ENCODE measurements at regions not wholly inside any gene's neighbourhood (a gene's known extent, or its start where the extent isn't known, plus 50 kb on each side); places are given as distances from the start of the nearest gene placed in this dataset.

DNA sequence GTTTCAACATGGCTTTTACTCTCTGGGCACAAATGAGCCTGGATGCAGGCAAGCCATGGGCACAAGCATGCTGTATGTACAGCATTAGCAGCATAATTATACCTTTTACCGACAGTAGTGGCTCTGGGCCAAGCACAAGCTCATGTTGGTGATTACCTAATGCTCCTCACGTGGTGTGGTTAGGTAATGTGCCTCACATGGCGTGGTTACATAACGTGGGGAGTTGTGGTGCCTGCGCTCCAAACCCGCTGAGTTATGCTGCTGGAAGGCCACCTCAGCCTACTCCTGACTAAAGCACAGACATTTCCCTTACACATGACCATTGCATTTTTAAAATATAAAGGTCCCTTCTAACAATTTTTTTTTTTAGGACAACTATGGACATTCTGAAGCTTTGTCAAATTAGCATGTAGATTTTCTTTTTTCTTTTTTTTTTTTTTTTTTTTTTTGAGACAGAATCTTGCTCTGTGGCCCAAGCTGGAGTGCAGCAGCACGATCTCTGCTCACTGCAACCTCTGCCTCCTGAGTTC, 794.0 kb downstream of the EFNA5 start:
- DNase-seq (ENCODE audit: low read depth), result no peak
- TF ChIP-seq, protein P1, sequence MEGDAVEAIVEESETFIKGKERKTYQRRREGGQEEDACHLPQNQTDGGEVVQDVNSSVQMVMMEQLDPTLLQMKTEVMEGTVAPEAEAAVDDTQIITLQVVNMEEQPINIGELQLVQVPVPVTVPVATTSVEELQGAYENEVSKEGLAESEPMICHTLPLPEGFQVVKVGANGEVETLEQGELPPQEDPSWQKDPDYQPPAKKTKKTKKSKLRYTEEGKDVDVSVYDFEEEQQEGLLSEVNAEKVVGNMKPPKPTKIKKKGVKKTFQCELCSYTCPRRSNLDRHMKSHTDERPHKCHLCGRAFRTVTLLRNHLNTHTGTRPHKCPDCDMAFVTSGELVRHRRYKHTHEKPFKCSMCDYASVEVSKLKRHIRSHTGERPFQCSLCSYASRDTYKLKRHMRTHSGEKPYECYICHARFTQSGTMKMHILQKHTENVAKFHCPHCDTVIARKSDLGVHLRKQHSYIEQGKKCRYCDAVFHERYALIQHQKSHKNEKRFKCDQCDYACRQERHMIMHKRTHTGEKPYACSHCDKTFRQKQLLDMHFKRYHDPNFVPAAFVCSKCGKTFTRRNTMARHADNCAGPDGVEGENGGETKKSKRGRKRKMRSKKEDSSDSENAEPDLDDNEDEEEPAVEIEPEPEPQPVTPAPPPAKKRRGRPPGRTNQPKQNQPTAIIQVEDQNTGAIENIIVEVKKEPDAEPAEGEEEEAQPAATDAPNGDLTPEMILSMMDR (IDR thresholded peaks at IDR 0.05; ENCODE audit: low read depth, low read length, missing control alignments), result no peak
- H3K4me3 ChIP-seq (ENCODE audit: low read depth, low read length), result no peak overlapping the region

GRCh38 chr5:106876298-106876622, 794.5 kb downstream of the EFNA5 start:
- no peak for DNase-seq (ENCODE audit: low read depth)
- TF ChIP-seq, protein P1 (IDR thresholded peaks at IDR 0.05; ENCODE audit: low read depth, low read length, missing control alignments), result no peak
- H3K4me3 ChIP-seq (ENCODE audit: low read depth, low read length), result no peak overlapping the region

- DNase-seq (ENCODE audit: low read depth), result peak; percentile 26
- TF ChIP-seq, protein P1 (IDR thresholded peaks at IDR 0.05; ENCODE audit: low read depth, low read length, missing control alignments), result peak; percentile 67
Observed at GRCh38 chr5:106875591-106876297, 795.0 kb downstream of the EFNA5 start.

DNA sequence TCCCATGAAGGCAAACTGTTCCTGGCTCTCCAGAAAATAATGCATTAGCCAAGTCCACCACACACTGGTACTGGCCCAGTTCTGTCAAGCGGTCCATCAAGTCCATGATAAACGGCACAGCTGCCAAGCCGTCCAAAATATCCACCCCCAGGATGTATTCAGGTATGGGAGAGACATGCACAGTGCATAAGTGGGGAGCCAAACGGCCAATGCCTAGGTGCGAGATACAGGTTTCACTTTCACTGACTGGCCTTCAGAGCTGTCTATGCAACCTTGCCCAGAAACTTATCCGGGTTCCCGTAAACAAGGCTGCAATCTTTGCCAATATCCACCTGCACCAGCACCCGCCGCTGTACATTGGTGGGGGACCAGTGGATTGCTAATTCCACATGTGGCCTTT, 795.8 kb downstream of the EFNA5 start:
- TF ChIP-seq, protein P1 (IDR thresholded peaks at IDR 0.05; ENCODE audit: low read depth, low read length, missing control alignments), result no peak
- DNase-seq (ENCODE audit: low read depth), result no peak
- H3K4me3 ChIP-seq (ENCODE audit: low read depth, low read length), result no peak overlapping the region

More at GRCh38 chr5:106875591-106876297, 795.0 kb downstream of the EFNA5 start:
- H3K4me3 ChIP-seq (ENCODE audit: low read depth, low read length), result no peak overlapping the region

DNA sequence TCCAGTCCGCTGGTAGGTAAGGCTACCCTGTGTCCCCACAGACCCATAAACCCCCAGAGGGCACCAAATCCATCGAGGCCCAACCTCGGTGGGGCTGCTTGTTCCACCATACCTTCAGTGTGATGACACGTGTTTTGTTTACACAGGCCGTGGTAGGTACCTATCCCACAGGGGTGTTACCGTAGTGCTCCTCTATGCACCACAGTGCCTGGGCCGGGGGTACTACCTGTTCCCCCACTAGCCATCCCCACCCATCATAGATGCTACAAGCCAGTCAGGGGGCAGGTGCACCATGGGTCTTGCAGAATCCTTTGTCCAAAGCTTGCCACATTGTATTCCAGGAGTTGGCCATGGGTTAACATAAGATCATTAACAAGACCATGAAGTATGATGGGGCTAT, 796.2 kb downstream of the EFNA5 start:
- no peak overlapping the region for H3K4me3 ChIP-seq (ENCODE audit: low read depth, low read length)
- no peak for DNase-seq (ENCODE audit: low read depth)
- TF ChIP-seq, protein P1 (IDR thresholded peaks at IDR 0.05; ENCODE audit: low read depth, low read length, missing control alignments), result no peak

DNA sequence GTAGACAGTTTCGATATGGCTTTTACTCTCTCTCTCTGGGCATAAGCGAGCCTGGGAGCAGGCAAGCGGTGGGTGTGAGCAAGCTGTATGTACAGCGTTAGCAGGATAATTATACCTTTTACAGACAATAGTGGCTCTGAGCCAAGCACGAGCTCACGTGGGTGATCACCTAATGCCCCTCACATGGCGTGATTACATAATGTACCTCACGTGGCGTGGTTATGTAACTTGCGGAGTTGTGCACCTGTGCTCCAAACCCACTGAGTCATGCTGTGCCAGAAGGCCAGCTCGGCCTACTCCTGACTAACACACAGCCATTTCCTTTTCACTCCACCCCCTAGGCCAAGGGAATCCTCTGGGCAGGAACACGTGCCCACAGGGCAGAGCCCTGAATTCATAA, 797.2 kb downstream of the EFNA5 start:
- no peak overlapping the region for H3K4me3 ChIP-seq (ENCODE audit: low read depth, low read length)
- DNase-seq (ENCODE audit: low read depth), result no peak
- TF ChIP-seq, protein P1 (IDR thresholded peaks at IDR 0.05; ENCODE audit: low read depth, low read length, missing control alignments), result no peak

DNA sequence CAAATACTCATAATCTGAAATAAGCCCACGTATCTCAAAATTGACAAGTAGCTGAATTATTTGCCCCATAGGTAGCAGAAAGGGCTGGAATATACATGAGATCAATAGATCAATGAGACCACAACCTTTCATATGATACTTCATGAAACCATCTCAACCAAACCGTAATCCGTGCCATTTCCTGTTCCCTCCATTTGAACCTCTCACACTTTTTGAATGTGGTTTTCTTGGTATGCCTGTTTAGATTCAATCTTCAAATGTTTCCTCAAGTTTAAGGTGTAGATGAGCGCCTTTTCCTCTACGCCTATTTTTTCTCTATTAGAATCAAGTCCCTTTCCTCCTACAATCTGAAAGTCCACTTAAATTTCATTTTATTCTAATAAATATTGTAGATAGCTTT, 805.5 kb downstream of the EFNA5 start:
- no peak for DNase-seq (ENCODE audit: low read depth)
- TF ChIP-seq, protein P1 (IDR thresholded peaks at IDR 0.05; ENCODE audit: low read depth, low read length, missing control alignments), result no peak
- H3K4me3 ChIP-seq (ENCODE audit: low read depth, low read length), result no peak overlapping the region

Measured in GM12864 (cell line).